ENCODE measurements at regions not wholly inside any gene's neighbourhood (a gene's known extent, or its start where the extent isn't known, plus 50 kb on each side); places are given as distances from the start of the nearest gene placed in this dataset.

- no peak overlapping the region for H3K4me3 ChIP-seq
- TF ChIP-seq POLR2AphosphoS5 (IDR thresholded peaks at IDR 0.05; ENCODE audit: borderline replicate concordance, low read depth, low read length) (no peak; the same call in 1 of the 2 replicates), FOXP2 (optimal IDR thresholded peaks at IDR 0.05; ENCODE audit: control extremely low read depth, extremely low read length, insufficient read depth) (no peak), EZH2 (IDR thresholded peaks at IDR 0.05) (no peak)
- peak; percentile 87 for DNase-seq (ENCODE audit: low read depth, low spot score)
- H3K27ac ChIP-seq, result peak overlapping the region; percentile 52; the same call in 1 of the 2 replicates
- no peaks in the 10 kb centered on the region for H3K36me3 ChIP-seq (ENCODE audit: insufficient read depth, low read length)
- peaks cover 3% of the 10 kb centered on the region; the same call in 1 of the 2 replicates for H3K9me3 ChIP-seq (ENCODE audit: low read depth, low read length)
- H3K9ac ChIP-seq (ENCODE audit: insufficient read length), result no peak overlapping the region
Observed at GRCh38 chr1:187819086-187819485, 990.3 kb downstream of the PLA2G4A start.

GRCh38 chr1:187836557-187836956 is 1007.8 kb downstream of the PLA2G4A start:
- DNase-seq (ENCODE audit: low read depth, low spot score), result no peak
- no peak overlapping the region for H3K9ac ChIP-seq (ENCODE audit: insufficient read length)
- H3K9me3 ChIP-seq (ENCODE audit: low read depth, low read length), result peaks cover 2% of the 10 kb centered on the region; the same call in 1 of the 2 replicates
- no peak overlapping the region for H3K27ac ChIP-seq
- no peaks in the 10 kb centered on the region for H3K36me3 ChIP-seq (ENCODE audit: insufficient read depth, low read length)
- TF ChIP-seq POLR2AphosphoS5 (IDR thresholded peaks at IDR 0.05; ENCODE audit: borderline replicate concordance, low read depth, low read length), result no peak
- no peak for TF ChIP-seq FOXP2 (optimal IDR thresholded peaks at IDR 0.05; ENCODE audit: control extremely low read depth, extremely low read length, insufficient read depth)
- no peak for TF ChIP-seq EZH2 (IDR thresholded peaks at IDR 0.05)
- no peak overlapping the region for H3K4me3 ChIP-seq

- no peak for DNase-seq (ENCODE audit: low read depth, low spot score)
- no peak for TF ChIP-seq EZH2 (IDR thresholded peaks at IDR 0.05)
- TF ChIP-seq FOXP2 (optimal IDR thresholded peaks at IDR 0.05; ENCODE audit: control extremely low read depth, extremely low read length, insufficient read depth), result no peak
- TF ChIP-seq POLR2AphosphoS5 (IDR thresholded peaks at IDR 0.05; ENCODE audit: borderline replicate concordance, low read depth, low read length), result no peak
- no peak overlapping the region for H3K9ac ChIP-seq (ENCODE audit: insufficient read length)
- no peaks in the 10 kb centered on the region for H3K36me3 ChIP-seq (ENCODE audit: insufficient read depth, low read length)
- H3K9me3 ChIP-seq (ENCODE audit: low read depth, low read length), result peaks cover 2% of the 10 kb centered on the region; the same call in 1 of the 2 replicates
- H3K4me3 ChIP-seq, result no peak overlapping the region
- no peak overlapping the region for H3K27ac ChIP-seq
Observed at GRCh38 chr1:187837787-187838186, 1009.0 kb downstream of the PLA2G4A start.

- Histone ChIP-seq H3K27ac (no peak overlapping the region), H3K9me3 (ENCODE audit: low read depth, low read length) (no peaks in the 10 kb centered on the region), H3K36me3 (ENCODE audit: insufficient read depth, low read length) (no peaks in the 10 kb centered on the region), H3K9ac (ENCODE audit: insufficient read length) (no peak overlapping the region), H3K4me3 (no peak overlapping the region)
- DNase-seq (ENCODE audit: low read depth, low spot score), result no peak
- TF ChIP-seq EZH2 (IDR thresholded peaks at IDR 0.05), result no peak
- TF ChIP-seq FOXP2 (optimal IDR thresholded peaks at IDR 0.05; ENCODE audit: control extremely low read depth, extremely low read length, insufficient read depth), result no peak
- TF ChIP-seq POLR2AphosphoS5 (IDR thresholded peaks at IDR 0.05; ENCODE audit: borderline replicate concordance, low read depth, low read length), result no peak
Observed at GRCh38 chr1:187838335-187839293, 1009.9 kb downstream of the PLA2G4A start.

GRCh38 chr1:187839873-187840272 is 1011.1 kb downstream of the PLA2G4A start:
- Histone ChIP-seq H3K36me3 (ENCODE audit: insufficient read depth, low read length) (no peaks in the 10 kb centered on the region), H3K9me3 (ENCODE audit: low read depth, low read length) (no peaks in the 10 kb centered on the region), H3K9ac (ENCODE audit: insufficient read length) (no peak overlapping the region), H3K27ac (no peak overlapping the region), H3K4me3 (no peak overlapping the region)
- DNase-seq (ENCODE audit: low read depth, low spot score), result peak; percentile 32
- no peak for TF ChIP-seq FOXP2 (optimal IDR thresholded peaks at IDR 0.05; ENCODE audit: control extremely low read depth, extremely low read length, insufficient read depth)
- TF ChIP-seq POLR2AphosphoS5 (IDR thresholded peaks at IDR 0.05; ENCODE audit: borderline replicate concordance, low read depth, low read length), result no peak
- TF ChIP-seq EZH2 (IDR thresholded peaks at IDR 0.05), result no peak

- DNase-seq (ENCODE audit: low read depth, low spot score), result no peak
- no peak overlapping the region for H3K9ac ChIP-seq (ENCODE audit: insufficient read length)
- no peaks in the 10 kb centered on the region for H3K9me3 ChIP-seq (ENCODE audit: low read depth, low read length)
- TF ChIP-seq POLR2AphosphoS5 (IDR thresholded peaks at IDR 0.05; ENCODE audit: borderline replicate concordance, low read depth, low read length) (no peak), FOXP2 (optimal IDR thresholded peaks at IDR 0.05; ENCODE audit: control extremely low read depth, extremely low read length, insufficient read depth) (no peak), EZH2 (IDR thresholded peaks at IDR 0.05) (no peak)
- no peak overlapping the region for H3K4me3 ChIP-seq
- no peak overlapping the region for H3K27ac ChIP-seq
- no peaks in the 10 kb centered on the region for H3K36me3 ChIP-seq (ENCODE audit: insufficient read depth, low read length)
Observed at GRCh38 chr1:187840557-187840956, 1011.8 kb downstream of the PLA2G4A start.

GRCh38 chr1:187842406-187843165 is 1013.8 kb downstream of the PLA2G4A start:
- H3K27ac ChIP-seq, result no peak overlapping the region
- H3K9ac ChIP-seq (ENCODE audit: insufficient read length), result no peak overlapping the region

GRCh38 chr1:187844313-187844712 is 1015.6 kb downstream of the PLA2G4A start:
- no peak for DNase-seq (ENCODE audit: low read depth, low spot score)
- H3K9ac ChIP-seq (ENCODE audit: insufficient read length), result no peak overlapping the region
- H3K27ac ChIP-seq, result no peak overlapping the region
- TF ChIP-seq EZH2 (IDR thresholded peaks at IDR 0.05) (no peak), FOXP2 (optimal IDR thresholded peaks at IDR 0.05; ENCODE audit: control extremely low read depth, extremely low read length, insufficient read depth) (no peak), POLR2AphosphoS5 (IDR thresholded peaks at IDR 0.05; ENCODE audit: borderline replicate concordance, low read depth, low read length) (no peak)
- H3K36me3 ChIP-seq (ENCODE audit: insufficient read depth, low read length), result no peaks in the 10 kb centered on the region
- no peaks in the 10 kb centered on the region for H3K9me3 ChIP-seq (ENCODE audit: low read depth, low read length)
- no peak overlapping the region for H3K4me3 ChIP-seq

More at GRCh38 chr1:187842406-187843165, 1013.8 kb downstream of the PLA2G4A start:
- TF ChIP-seq FOXP2 (optimal IDR thresholded peaks at IDR 0.05; ENCODE audit: control extremely low read depth, extremely low read length, insufficient read depth) (no peak), POLR2AphosphoS5 (IDR thresholded peaks at IDR 0.05; ENCODE audit: borderline replicate concordance, low read depth, low read length) (no peak), EZH2 (IDR thresholded peaks at IDR 0.05) (no peak)
- Histone ChIP-seq H3K4me3 (no peak overlapping the region), H3K9me3 (ENCODE audit: low read depth, low read length) (no peaks in the 10 kb centered on the region), H3K36me3 (ENCODE audit: insufficient read depth, low read length) (no peaks in the 10 kb centered on the region)
- DNase-seq (ENCODE audit: low read depth, low spot score), result no peak

All from SK-N-MC (cell line).